ENCODE measurements at regions not wholly inside any gene's neighbourhood (a gene's known extent, or its start where the extent isn't known, plus 50 kb on each side); places are given as distances from the start of the nearest gene placed in this dataset.

DNA sequence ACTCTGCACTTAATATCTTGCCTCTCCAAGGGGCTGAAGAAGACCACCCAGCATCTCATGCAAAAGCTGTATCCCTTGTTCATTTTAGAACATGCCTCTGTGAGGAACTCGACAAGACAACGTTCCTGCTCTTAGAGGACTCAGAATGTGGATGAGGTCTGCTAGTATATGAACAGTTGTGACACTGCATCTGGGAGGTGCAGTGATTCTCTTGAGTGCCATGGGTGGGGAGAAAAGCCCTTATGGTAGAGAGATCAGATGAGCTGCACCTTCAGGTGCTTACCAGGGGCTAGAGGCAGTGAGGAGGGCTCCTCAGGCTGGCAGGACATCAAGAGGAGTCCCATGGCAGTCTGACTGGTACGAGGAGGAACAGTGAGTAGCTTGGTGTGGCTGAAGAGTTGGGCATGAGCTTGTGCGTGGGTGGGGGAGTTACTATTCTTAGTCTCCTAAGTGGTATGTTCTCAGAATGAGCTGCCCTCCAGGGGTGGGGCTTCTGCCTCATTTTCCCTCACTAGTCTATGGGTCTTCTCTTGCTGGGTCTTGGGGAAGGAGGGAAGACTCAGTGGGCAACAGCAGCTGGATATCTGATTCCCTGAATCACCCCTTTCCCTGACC lies 56.7 kb upstream of the ATP2B2 start:
- Mint-ChIP-seq H3K27me3 (peaks cover 17 to 59% of the 10 kb centered on the region in 2 donors), H3K27ac (no peak overlapping the region), H3K9me3 (peaks cover 0 to 2% (median 0%) of the 10 kb centered on the region in 5 donors), H3K36me3 (no peaks in the 10 kb centered on the region), H3K4me1 (peaks cover 4 to 9% (median 5%) of the 10 kb centered on the region in 3 donors), H3K4me3 (no peak overlapping the region)
- Histone ChIP-seq H3K9me3 (ENCODE audit: low read length) (no peaks in the 10 kb centered on the region), H3K27me3 (ENCODE audit: insufficient read depth, low read length, poor library complexity, severe bottlenecking) (no peaks in the 10 kb centered on the region), H3K36me3 (ENCODE audit: insufficient read depth, low read length) (no peaks in the 10 kb centered on the region), H3K27ac (ENCODE audit: low read depth, low read length) (no peak overlapping the region), H3K4me1 (ENCODE audit: insufficient read depth, low read length) (no peaks in the 10 kb centered on the region), H3K4me3 (ENCODE audit: low read length) (no peak overlapping the region)
- POLR2A ChIA-PET: no interaction called here
- CTCF ChIA-PET: no interaction called here
- no peak for DNase-seq

DNA sequence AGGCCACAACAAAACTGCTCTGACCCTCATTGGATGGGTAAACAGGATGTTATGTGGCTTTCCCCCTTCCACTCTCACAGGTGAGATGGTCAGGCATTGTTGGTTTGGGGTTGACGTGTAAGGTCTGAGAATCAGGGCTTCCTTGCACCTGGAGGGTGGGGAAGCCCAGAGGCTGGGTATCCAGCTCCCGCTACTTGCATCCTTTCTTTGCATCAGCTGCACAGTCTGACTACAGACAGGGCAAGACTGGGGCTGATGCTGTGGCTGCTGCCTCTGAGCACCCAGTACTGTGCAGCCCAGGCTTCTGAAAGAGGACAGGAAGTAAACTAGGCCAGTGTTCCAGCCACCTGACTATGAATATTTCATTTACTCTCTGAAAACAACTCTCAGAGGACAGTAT lies 58.0 kb upstream of the ATP2B2 start:
- Mint-ChIP-seq H3K27me3 (peaks cover 22 to 65% of the 10 kb centered on the region in 2 donors), H3K9me3 (peaks cover 0 to 2% (median 0%) of the 10 kb centered on the region in 5 donors), H3K4me3 (no peak overlapping the region), H3K36me3 (no peaks in the 10 kb centered on the region), H3K4me1 (peaks cover 0 to 4% (median 0%) of the 10 kb centered on the region in 3 donors), H3K27ac (peak overlapping the region in 1 of 8 donors; percentile 13)
- H3K36me3 ChIP-seq (ENCODE audit: insufficient read depth, low read length): no peaks in the 10 kb centered on the region
- POLR2A ChIA-PET: no interaction called here
- H3K27me3 ChIP-seq (ENCODE audit: insufficient read depth, low read length, poor library complexity, severe bottlenecking): no peaks in the 10 kb centered on the region
- no peaks in the 10 kb centered on the region for H3K9me3 ChIP-seq (ENCODE audit: low read length)
- H3K27ac ChIP-seq (ENCODE audit: low read depth, low read length): no peak overlapping the region
- no peak for DNase-seq
- no peak overlapping the region for H3K4me3 ChIP-seq (ENCODE audit: low read length)
- CTCF ChIA-PET: no interaction called here
- H3K4me1 ChIP-seq (ENCODE audit: insufficient read depth, low read length): no peaks in the 10 kb centered on the region

DNA sequence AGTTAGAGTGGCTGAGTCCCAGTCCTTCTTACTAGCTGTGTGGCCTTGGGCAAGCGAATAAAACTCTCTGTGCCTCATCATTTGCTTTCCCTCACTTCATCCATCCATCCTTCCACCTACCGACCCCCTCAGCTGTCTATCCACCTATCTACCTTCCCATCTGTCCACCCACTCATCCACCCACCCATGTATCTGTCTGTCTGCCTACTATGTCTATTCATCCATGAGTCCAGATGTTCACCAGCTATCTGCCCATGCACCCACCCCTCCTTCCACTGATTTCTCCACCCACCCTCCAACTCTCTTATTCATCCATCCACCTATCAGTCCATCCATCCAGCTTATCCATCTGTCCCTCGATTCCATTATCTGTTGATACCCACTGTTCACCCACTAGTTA lies 60.4 kb upstream of the ATP2B2 start:
- Mint-ChIP-seq H3K9me3 (peaks cover 0 to 2% (median 0%) of the 10 kb centered on the region in 5 donors), H3K27ac (peak overlapping the region in 2 of 8 donors; percentile 0 to 15), H3K4me1 (peaks cover 0 to 4% (median 0%) of the 10 kb centered on the region in 3 donors), H3K36me3 (no peaks in the 10 kb centered on the region), H3K27me3 (peaks cover 30 to 60% of the 10 kb centered on the region in 2 donors), H3K4me3 (no peak overlapping the region)
- Histone ChIP-seq H3K36me3 (ENCODE audit: insufficient read depth, low read length) (no peaks in the 10 kb centered on the region), H3K27me3 (ENCODE audit: insufficient read depth, low read length, poor library complexity, severe bottlenecking) (no peaks in the 10 kb centered on the region), H3K4me1 (ENCODE audit: insufficient read depth, low read length) (no peaks in the 10 kb centered on the region), H3K9me3 (ENCODE audit: low read length) (no peaks in the 10 kb centered on the region), H3K4me3 (ENCODE audit: low read length) (no peak overlapping the region), H3K27ac (ENCODE audit: low read depth, low read length) (no peak overlapping the region)
- CTCF ChIA-PET: no interaction called here
- POLR2A ChIA-PET: no interaction called here
- DNase-seq: no peak

DNA sequence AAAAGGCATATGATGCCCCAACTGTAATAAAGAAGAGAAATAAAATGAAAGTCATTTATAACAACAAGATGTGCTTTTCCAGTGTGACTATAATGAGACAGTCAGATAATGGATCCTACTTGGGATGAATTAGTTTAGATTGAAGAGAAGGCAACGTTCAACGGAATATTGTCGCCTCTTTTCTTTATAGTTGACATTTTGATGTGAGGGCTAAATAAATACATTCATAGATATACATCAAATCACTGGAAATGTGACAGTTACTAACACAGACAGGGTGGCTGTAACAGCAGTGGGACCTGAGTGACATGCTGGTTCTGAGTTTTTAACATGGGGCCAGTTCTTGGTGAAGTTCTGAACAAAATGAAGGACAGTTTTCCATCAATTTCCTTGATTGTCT lies 61.1 kb upstream of the ATP2B2 start:
- H3K4me1 Mint-ChIP-seq: peaks cover 0 to 4% (median 0%) of the 10 kb centered on the region in 3 donors
- no peak overlapping the region for H3K27ac ChIP-seq (ENCODE audit: low read depth, low read length)
- H3K9me3 ChIP-seq (ENCODE audit: low read length): no peaks in the 10 kb centered on the region
- no peak overlapping the region for H3K4me3 Mint-ChIP-seq
- H3K36me3 Mint-ChIP-seq: no peaks in the 10 kb centered on the region
- POLR2A ChIA-PET: no interaction called here
- no peak overlapping the region for H3K27ac Mint-ChIP-seq
- H3K36me3 ChIP-seq (ENCODE audit: insufficient read depth, low read length): no peaks in the 10 kb centered on the region
- CTCF ChIA-PET: no interaction called here
- H3K4me1 ChIP-seq (ENCODE audit: insufficient read depth, low read length): no peaks in the 10 kb centered on the region
- no peak for DNase-seq
- H3K27me3 ChIP-seq (ENCODE audit: insufficient read depth, low read length, poor library complexity, severe bottlenecking): no peaks in the 10 kb centered on the region
- H3K27me3 Mint-ChIP-seq: peaks cover 29 to 61% of the 10 kb centered on the region in 2 donors
- no peak overlapping the region for H3K4me3 ChIP-seq (ENCODE audit: low read length)
- peaks cover 0 to 2% (median 0%) of the 10 kb centered on the region in 5 donors for H3K9me3 Mint-ChIP-seq

DNA sequence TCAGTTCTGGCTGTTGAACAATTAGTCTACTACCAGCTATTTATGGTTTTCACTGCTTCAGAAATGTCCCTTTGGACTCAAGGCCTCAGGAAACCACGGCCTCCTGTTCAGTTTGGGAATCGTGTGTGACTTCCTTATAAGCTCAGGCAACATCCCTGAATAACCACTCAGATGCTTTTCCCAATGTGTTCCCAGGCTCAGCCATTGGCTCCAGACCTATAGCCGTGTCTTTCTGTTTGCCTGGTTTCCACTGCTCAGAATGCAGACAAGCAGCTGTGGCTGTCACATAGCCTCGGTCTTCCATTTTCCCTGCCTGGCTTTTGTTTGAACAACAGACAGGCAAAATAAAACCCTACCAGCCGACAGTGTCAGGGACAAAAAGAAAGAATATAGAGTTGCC lies 63.2 kb upstream of the ATP2B2 start:
- peaks cover 31 to 68% of the 10 kb centered on the region in 2 donors for H3K27me3 Mint-ChIP-seq
- H3K27ac ChIP-seq (ENCODE audit: low read depth, low read length): no peak overlapping the region
- no peak overlapping the region for H3K4me3 ChIP-seq (ENCODE audit: low read length)
- H3K9me3 ChIP-seq (ENCODE audit: low read length): no peaks in the 10 kb centered on the region
- H3K36me3 Mint-ChIP-seq: peaks cover 0 to 5% (median 0%) of the 10 kb centered on the region in 3 donors
- no peak overlapping the region for H3K4me3 Mint-ChIP-seq
- H3K27me3 ChIP-seq (ENCODE audit: insufficient read depth, low read length, poor library complexity, severe bottlenecking): no peaks in the 10 kb centered on the region
- H3K9me3 Mint-ChIP-seq: peaks cover 0 to 2% (median 0%) of the 10 kb centered on the region in 5 donors
- ChIA-PET POLR2A (no interaction called here), CTCF (no interaction called here)
- H3K4me1 Mint-ChIP-seq: peaks cover 0 to 2% (median 0%) of the 10 kb centered on the region in 3 donors
- no peak for DNase-seq
- H3K27ac Mint-ChIP-seq: no peak overlapping the region
- no peaks in the 10 kb centered on the region for H3K4me1 ChIP-seq (ENCODE audit: insufficient read depth, low read length)
- no peaks in the 10 kb centered on the region for H3K36me3 ChIP-seq (ENCODE audit: insufficient read depth, low read length)

DNA sequence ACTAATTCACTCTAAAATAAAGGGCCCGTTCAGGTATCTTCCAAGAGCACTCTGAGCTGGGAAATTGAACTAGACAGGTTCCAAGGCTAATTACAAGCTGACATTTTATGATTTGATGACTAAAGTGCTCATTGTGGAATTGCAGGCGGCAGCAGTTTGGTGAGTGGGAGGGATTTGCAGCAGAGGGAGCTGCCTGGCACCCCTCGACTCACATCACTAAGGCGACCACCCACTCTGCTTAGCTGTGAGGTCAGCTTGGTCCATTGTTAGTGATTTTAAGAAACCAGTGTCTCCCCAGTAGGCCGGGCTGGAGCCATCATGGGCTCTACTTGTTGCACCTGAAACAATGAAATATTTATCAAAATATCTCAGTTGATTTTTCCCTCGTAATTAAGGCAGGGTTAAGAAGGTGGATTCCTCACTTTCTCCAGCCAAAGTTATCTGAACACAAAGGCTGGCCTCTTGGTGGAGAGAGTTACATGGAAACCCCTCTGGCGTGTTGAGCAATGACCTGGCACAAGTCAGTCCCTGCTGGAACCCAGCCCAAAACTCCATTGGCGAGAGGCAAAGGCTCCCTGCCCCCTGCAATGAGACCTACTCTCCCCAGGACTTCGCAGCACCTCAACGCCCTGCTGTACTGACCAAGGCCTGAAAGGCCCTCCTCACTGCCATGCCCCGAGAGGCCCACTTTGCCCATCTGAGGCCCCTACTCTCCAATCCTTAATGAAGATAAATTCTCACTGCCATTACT lies 65.0 kb upstream of the ATP2B2 start:
- no peaks in the 10 kb centered on the region for H3K36me3 ChIP-seq (ENCODE audit: insufficient read depth, low read length)
- no peaks in the 10 kb centered on the region for H3K27me3 ChIP-seq (ENCODE audit: insufficient read depth, low read length, poor library complexity, severe bottlenecking)
- Mint-ChIP-seq H3K27ac (peak overlapping the region in 1 of 8 donors; percentile 50), H3K27me3 (peaks cover 26 to 60% of the 10 kb centered on the region in 2 donors), H3K4me3 (no peak overlapping the region), H3K4me1 (no peaks in the 10 kb centered on the region), H3K9me3 (no peaks in the 10 kb centered on the region), H3K36me3 (peaks cover 0 to 5% (median 0%) of the 10 kb centered on the region in 3 donors)
- H3K4me3 ChIP-seq (ENCODE audit: low read length): no peak overlapping the region
- H3K9me3 ChIP-seq (ENCODE audit: low read length): no peaks in the 10 kb centered on the region
- no peak for DNase-seq
- no peak overlapping the region for H3K27ac ChIP-seq (ENCODE audit: low read depth, low read length)
- ChIA-PET CTCF (interaction anchor here (1.5 kb wide), 1 partner anchor 10 kb away, joined by 3 read pairs; no protein-coding TSS in a partner anchor), POLR2A (no interaction called here)
- H3K4me1 ChIP-seq (ENCODE audit: insufficient read depth, low read length): no peaks in the 10 kb centered on the region

DNA sequence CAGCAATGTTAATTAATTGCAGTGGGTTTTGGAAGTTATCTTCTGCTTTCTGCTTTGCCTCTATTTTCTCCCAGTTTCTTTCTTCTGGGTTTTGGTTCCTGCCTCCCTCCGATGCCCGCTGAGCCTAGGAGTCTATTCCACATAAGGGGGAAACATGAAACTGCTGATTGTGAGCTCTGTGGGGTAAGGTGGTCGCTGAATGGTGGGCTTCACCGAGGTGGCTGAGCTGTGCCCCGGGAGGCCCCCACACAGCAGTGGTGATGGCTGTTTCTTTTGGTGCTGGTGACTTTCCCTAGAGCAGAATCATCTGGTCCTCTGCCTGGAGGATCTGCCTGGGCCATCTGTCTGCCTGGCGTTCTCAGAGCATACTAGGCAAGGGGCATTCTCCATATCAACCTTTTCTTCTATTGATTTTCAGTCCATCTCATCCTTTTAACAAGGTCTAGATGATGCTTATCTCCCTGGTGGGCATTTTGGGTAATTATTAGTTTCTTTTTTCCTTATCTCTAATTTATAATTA lies 68.8 kb upstream of the ATP2B2 start:
- Mint-ChIP-seq H3K27ac (no peak overlapping the region), H3K36me3 (peaks cover 0 to 5% (median 0%) of the 10 kb centered on the region in 3 donors)

DNA sequence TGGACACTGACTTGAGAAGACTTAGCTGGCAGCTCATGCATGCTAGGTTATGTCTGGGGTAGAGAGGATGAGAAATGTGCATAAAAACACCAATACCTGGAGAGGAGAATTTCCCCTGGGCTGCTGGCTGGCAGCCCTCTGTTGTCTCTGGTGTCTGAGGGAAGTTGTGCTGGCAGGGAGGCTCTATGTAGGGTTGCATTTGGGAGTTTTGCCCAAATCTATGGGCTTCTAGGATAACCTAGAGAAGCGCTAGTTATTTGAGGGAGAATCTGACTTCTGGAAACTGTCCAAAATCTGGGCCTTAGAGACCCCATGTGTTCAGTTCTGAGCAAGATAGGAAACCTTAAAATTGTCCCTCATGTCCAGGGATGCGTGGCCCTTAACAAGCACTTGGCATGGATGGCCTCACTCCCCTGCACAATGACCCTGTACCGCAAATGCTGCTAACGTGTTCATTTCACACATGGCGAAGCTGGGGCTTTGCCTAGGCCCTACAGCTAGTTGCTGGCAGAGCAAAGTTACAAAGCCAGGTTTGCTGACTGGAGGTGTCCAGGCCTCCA lies 70.3 kb upstream of the ATP2B2 start:
- H3K27me3 ChIP-seq (ENCODE audit: insufficient read depth, low read length, poor library complexity, severe bottlenecking): no peaks in the 10 kb centered on the region
- ChIA-PET POLR2A (no interaction called here), CTCF (no interaction called here)
- Mint-ChIP-seq H3K4me3 (no peak overlapping the region), H3K4me1 (no peaks in the 10 kb centered on the region), H3K27me3 (peaks cover 4 to 32% of the 10 kb centered on the region in 2 donors), H3K27ac (peak overlapping the region in 1 of 8 donors; percentile 2), H3K36me3 (peaks cover 0 to 5% (median 0%) of the 10 kb centered on the region in 3 donors), H3K9me3 (no peaks in the 10 kb centered on the region)
- no peak overlapping the region for H3K4me3 ChIP-seq (ENCODE audit: low read length)
- H3K9me3 ChIP-seq (ENCODE audit: low read length): no peaks in the 10 kb centered on the region
- no peak for DNase-seq
- H3K36me3 ChIP-seq (ENCODE audit: insufficient read depth, low read length): no peaks in the 10 kb centered on the region
- no peak overlapping the region for H3K27ac ChIP-seq (ENCODE audit: low read depth, low read length)
- H3K4me1 ChIP-seq (ENCODE audit: insufficient read depth, low read length): no peaks in the 10 kb centered on the region

More for the DNA sequence above, 68.8 kb upstream of the ATP2B2 start:
- H3K27ac ChIP-seq (ENCODE audit: low read depth, low read length): no peak overlapping the region
- ChIA-PET POLR2A (no interaction called here), CTCF (no interaction called here)
- H3K4me3 ChIP-seq (ENCODE audit: low read length): no peak overlapping the region
- Mint-ChIP-seq H3K27me3 (peaks cover 12 to 36% of the 10 kb centered on the region in 2 donors), H3K4me1 (no peaks in the 10 kb centered on the region), H3K9me3 (no peaks in the 10 kb centered on the region), H3K4me3 (no peak overlapping the region)
- H3K27me3 ChIP-seq (ENCODE audit: insufficient read depth, low read length, poor library complexity, severe bottlenecking): no peaks in the 10 kb centered on the region
- no peak for DNase-seq
- no peaks in the 10 kb centered on the region for H3K36me3 ChIP-seq (ENCODE audit: insufficient read depth, low read length)
- H3K9me3 ChIP-seq (ENCODE audit: low read length): no peaks in the 10 kb centered on the region
- no peaks in the 10 kb centered on the region for H3K4me1 ChIP-seq (ENCODE audit: insufficient read depth, low read length)

All from CD8-positive, alpha-beta memory T cell (primary cell).